Gastroesophageal sphincter (tissue), 4 donors: ENCODE measurements at regions not wholly inside any gene's neighbourhood (a gene's known extent, or its start where the extent isn't known, plus 50 kb on each side); places are given as distances from the start of the nearest gene placed in this dataset.

Experiments
- ATAC-seq: fragments of 150-250 bp; one replicate; pipeline ENCODE4 v1.9.1; 2016; ENCODE audit warnings: mild to moderate bottlenecking, moderate library complexity
- H3K27ac ChIP-seq, 4 donors: fragments of 200-600 bp; sonication (generic) in 3 of 4; 1 replicate in 3 of 4; 2 replicates in 1 of 4; pipeline ENCODE4 v1.5.1; 2016 to 2019
- H3K27me3 ChIP-seq: fragments of 200-600 bp; sonication (generic); one replicate; pipeline ENCODE4 v1.5.1; 2019
- H3K36me3 ChIP-seq, 2 donors: fragments of 200-600 bp; sonication (generic); one replicate each; pipeline ENCODE4 v1.5.1; 2019; ENCODE audit warnings: control low read depth in 1 of 2
- H3K4me1 ChIP-seq, 3 donors: fragments of 200-600 bp; sonication (generic); 1 replicate in 2 of 3; 2 replicates in 1 of 3; pipeline ENCODE4 v1.5.1; 2016 to 2019; ENCODE audit warnings: control low read depth in 2 of 3
- H3K4me3 ChIP-seq, 2 donors: fragments of 200-600 bp; sonication (generic); one replicate each; pipeline ENCODE4 v1.5.1; 2019; ENCODE audit warnings: mild to moderate bottlenecking in 1 of 2, moderate library complexity in 1 of 2
- H3K9me3 ChIP-seq, 3 donors: fragments of 200-600 bp; sonication (generic); one replicate each; pipeline ENCODE4 v1.5.1; 2017 to 2019; ENCODE audit warnings: control low read depth in 2 of 3
- CTCF ChIP-seq, 4 experiments: fragments of 200-600 bp in 2 of 4; fragments of 450-650 bp in 2 of 4; sonication (generic) in 1 of 4; IDR thresholded peaks; one replicate each; pipeline ENCODE4 v1.5.1; 2017 to 2019; ENCODE audit warnings: antibody characterized with exemption in 4 of 4, mild to moderate bottlenecking in 2 of 4, moderate library complexity in 2 of 4
- EP300 ChIP-seq: sonication (generic); formaldehyde crosslinking; IDR thresholded peaks from one replicate; pipeline ENCODE4 v1.6.1; 2017; ENCODE audit warnings: antibody characterized with exemption, mild to moderate bottlenecking
- POLR2A ChIP-seq, 2 donors: fragments of 450-650 bp; IDR thresholded peaks; one replicate each; pipeline ENCODE4 v1.6.1; 2017; ENCODE audit warnings: antibody characterized with exemption in 2 of 2, mild to moderate bottlenecking in 2 of 2, moderate library complexity in 1 of 2
- POLR2AphosphoS5 ChIP-seq: sonication (generic); formaldehyde crosslinking; IDR thresholded peaks from one replicate; pipeline ENCODE4 v1.6.1; 2017; ENCODE audit warnings: antibody characterized with exemption
- WGBS, 2 donors: methylation state at CpG; one replicate each; pipeline ENCODE4 v1.1.5; 2018; ENCODE audit warnings: low coverage in 1 of 2; 5-methylcytosine and 5-hydroxymethylcytosine counted together

DNA sequence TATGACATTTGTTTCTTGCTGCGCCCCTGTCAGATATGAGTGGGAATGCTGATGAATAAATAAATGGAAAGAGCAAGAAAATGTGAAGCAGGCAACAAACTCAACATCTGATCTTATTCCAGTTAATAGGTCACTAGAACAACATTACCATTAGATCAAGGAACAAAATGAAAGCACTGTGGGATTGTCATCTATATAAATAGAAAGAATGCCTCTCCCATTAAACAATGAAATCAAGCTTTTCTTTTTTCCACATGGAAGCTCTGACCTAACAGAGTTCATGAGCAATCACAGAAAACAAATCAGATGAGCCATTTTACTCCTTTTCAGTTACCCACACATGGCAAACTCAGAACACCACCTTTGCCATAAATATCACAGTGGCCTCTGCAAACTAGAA is 354.8 kb downstream of the SUCLA2 start:
- Histone ChIP-seq H3K4me1 (peaks cover 0 to 11% (median 0%) of the 10 kb centered on the region in 3 donors), H3K27ac (no peak overlapping the region), H3K9me3 (no peaks in the 10 kb centered on the region), H3K4me3 (no peak overlapping the region), H3K27me3 (no peaks in the 10 kb centered on the region), H3K36me3 (no peaks in the 10 kb centered on the region)
- ATAC-seq: no peak
- 86 to 90% methylated on average over 1 of the region's 1 CpG for WGBS, 2 donors
- TF ChIP-seq POLR2A (IDR thresholded peaks at IDR 0.05): no peak
- TF ChIP-seq POLR2AphosphoS5: no peak
- no peak for TF ChIP-seq EP300
- TF ChIP-seq CTCF (IDR thresholded peaks at IDR 0.05): no peak

DNA sequence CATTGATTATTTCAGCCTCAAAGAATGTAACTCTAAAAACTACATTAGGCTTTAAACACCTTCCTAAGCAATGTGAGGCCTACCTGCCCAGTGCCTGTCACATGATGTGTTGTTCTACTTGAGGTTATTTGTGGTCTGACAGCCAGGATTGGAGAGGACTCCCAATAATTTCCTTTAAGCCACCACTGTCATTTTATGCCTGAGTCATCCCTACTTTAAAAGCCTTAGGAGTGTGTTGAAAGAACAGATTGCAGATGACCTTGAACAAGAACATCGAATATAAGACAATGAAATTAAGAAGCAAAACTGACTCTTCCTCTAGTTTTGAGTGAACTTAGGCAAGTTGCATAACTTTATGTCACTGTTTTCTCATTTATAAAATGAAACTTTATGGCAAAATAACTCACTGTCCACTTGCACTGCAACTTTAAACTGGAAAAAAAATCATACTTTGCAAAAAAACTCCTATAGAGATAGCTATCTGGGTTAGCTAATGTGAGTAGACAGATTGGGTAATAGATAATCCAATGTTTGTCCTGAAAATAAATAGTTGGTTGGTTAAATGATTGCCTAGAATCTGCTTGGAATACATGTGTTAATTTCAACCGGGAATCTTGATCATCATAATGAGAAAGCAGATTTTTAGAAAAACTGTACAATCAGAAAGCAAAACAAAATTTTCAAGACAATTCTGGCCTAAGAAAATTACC is 361.2 kb downstream of the SUCLA2 start:
- no peak overlapping the region for H3K27ac ChIP-seq
- no peak overlapping the region for H3K4me3 ChIP-seq
- no peaks in the 10 kb centered on the region for H3K27me3 ChIP-seq
- H3K36me3 ChIP-seq: no peaks in the 10 kb centered on the region
- H3K4me1 ChIP-seq: no peaks in the 10 kb centered on the region
- TF ChIP-seq CTCF (IDR thresholded peaks at IDR 0.05): no peak
- TF ChIP-seq EP300: no peak
- TF ChIP-seq POLR2A (IDR thresholded peaks at IDR 0.05): no peak
- no peak for TF ChIP-seq POLR2AphosphoS5
- H3K9me3 ChIP-seq: peaks cover 0 to 8% (median 0%) of the 10 kb centered on the region in 3 donors
- no peak for ATAC-seq
- 63 to 73% methylated on average over 2 of the region's 2 CpGs for WGBS, 2 donors

DNA sequence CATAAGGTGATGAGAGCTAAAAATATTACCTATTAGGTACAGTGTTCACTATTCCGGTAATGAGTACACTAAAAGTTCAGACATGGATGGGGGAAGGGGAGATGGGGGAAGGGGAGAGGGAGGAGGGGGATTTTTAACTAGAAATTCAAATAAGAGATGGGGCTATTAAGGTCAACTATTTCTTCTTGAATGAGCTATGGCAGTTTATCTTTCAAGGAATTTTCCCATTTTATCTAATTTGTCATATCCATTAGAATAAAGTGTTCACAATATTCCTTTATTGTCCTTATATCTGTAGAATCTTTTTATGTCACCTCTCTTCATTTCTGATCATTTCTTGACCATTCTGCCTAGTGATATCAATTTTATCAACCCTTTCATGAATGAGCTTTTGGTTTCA is 362.4 kb downstream of the SUCLA2 start:
- TF ChIP-seq POLR2A (IDR thresholded peaks at IDR 0.05): no peak
- TF ChIP-seq CTCF (IDR thresholded peaks at IDR 0.05): no peak
- TF ChIP-seq POLR2AphosphoS5: no peak
- no peak for TF ChIP-seq EP300
- H3K4me1 ChIP-seq: no peaks in the 10 kb centered on the region
- H3K36me3 ChIP-seq: no peaks in the 10 kb centered on the region
- H3K27me3 ChIP-seq: no peaks in the 10 kb centered on the region
- no peak overlapping the region for H3K27ac ChIP-seq
- no peak overlapping the region for H3K4me3 ChIP-seq
- WGBS, 2 donors: 89 to 100% methylated on average over 1 of the region's 1 CpG
- ATAC-seq: no peak
- peaks cover 0 to 16% (median 0%) of the 10 kb centered on the region in 3 donors for H3K9me3 ChIP-seq

DNA sequence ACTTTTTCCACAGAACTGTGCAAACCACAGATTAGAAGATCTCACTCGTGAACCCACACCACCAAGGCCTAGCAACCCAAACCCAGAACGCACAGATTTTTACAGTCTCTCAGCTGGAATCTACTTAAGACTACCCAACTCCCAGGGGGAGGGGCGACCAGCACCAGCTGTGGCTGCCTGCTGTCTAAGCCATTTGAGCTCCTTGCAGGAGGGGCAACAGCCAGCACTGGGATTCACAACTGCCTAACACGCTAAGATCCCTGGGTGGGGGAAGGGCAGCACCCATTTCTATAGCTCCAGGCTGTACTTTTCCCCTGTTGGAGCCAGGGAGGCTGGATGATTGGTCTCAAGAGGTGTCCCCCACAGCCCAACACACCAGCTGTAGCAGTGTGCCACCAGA is 368.8 kb downstream of the SUCLA2 start:
- Histone ChIP-seq H3K27ac (no peak overlapping the region), H3K9me3 (peaks cover 0 to 27% (median 0%) of the 10 kb centered on the region in 3 donors), H3K4me1 (no peaks in the 10 kb centered on the region), H3K4me3 (no peak overlapping the region), H3K27me3 (peaks cover 5% of the 10 kb centered on the region), H3K36me3 (no peaks in the 10 kb centered on the region)
- 60% methylated on average over 1 of the region's 4 CpGs; no CpG with 5 or more reads in 1 of the 2 donors for WGBS, 2 donors
- no peak for TF ChIP-seq POLR2A (IDR thresholded peaks at IDR 0.05)
- no peak for TF ChIP-seq POLR2AphosphoS5
- no peak for TF ChIP-seq EP300
- TF ChIP-seq CTCF (IDR thresholded peaks at IDR 0.05): no peak
- ATAC-seq: no peak

DNA sequence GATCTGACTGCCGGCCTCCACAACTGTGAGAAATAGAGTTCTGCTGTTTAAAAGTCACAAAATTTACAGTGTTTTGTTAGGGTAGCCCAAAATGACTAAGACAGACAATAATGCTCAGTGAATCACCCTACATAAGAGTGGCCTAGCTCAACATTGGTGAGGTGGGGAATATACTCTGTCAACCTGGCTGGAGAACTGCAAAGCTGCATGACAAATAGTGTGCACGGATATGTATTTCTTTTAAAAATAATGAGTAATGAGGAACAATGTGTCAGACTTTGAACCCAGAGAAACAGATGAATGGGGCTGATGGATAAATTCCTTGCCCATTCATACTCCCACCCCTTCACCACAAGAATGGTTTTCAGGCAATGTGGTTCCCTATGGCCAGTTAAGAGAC is 372.4 kb downstream of the SUCLA2 start:
- TF ChIP-seq EP300 (no peak), CTCF (IDR thresholded peaks at IDR 0.05) (no peak), POLR2AphosphoS5 (no peak), POLR2A (IDR thresholded peaks at IDR 0.05) (no peak)
- peaks cover 0 to 11% (median 0%) of the 10 kb centered on the region in 3 donors for H3K9me3 ChIP-seq
- H3K27ac ChIP-seq: no peak overlapping the region
- no peaks in the 10 kb centered on the region for H3K36me3 ChIP-seq
- ATAC-seq: no peak
- peaks cover 9% of the 10 kb centered on the region for H3K27me3 ChIP-seq
- 81 to 100% methylated on average over 1 to 2 of the region's 2 CpGs for WGBS, 2 donors
- no peaks in the 10 kb centered on the region for H3K4me1 ChIP-seq
- H3K4me3 ChIP-seq: no peak overlapping the region
